Kidney capillary endothelial cell (primary cell): ENCODE measurements at regions not wholly inside any gene's neighbourhood (a gene's known extent, or its start where the extent isn't known, plus 50 kb on each side); places are given as distances from the start of the nearest gene placed in this dataset.
A peak's percentile ranks its signal among the peaks of the same experiment; 100 is the strongest.

Experiments
- DNase-seq: peaks from one replicate; pipeline ENCODE4 v3.0.0-alpha.2; 2018; ENCODE audit warnings: low spot score

DNA sequence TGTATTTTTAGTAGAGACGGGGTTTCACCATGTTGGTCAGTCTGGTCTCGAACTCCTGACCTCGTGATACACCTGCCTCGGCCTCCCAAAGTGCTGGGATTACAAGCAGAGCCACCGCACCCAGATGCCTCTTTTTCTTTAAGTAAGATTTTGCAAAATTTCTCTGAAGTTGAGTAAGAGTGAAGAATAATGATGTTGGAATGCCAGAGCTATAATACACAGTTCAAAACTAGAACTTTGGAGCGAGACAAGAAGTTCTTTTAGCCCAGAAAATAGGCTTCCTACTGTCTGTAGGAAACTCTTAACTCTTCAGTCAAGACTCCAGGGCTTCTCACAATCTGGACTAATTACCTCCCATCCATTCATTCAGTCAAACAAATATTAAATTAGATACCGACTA lies 51.4 kb downstream of the MARCHF4 start:
- no peak for DNase-seq

- DNase-seq = peak; percentile 59
These were observed 52.5 kb downstream of the MARCHF4 start for GRCh38 chr2:216319771-216320170.

DNA sequence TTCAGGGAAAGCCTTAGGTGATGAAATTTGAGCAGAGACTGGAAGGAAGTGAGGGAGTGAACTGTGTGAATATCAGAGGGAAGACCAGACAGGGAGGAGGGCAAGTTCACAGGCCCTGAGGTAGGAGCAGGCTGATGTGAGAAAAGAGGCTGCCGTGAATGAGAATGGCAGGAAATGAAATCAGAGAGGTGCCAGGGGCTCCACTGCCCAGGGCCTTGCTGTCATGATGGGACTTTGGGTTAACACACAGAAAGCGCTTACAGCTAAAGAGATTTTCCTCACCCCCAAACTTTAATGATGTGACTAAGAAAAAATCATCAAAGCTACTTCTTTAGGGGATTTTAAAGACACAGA lies 53.8 kb downstream of the MARCHF4 start:
- no peak for DNase-seq

- no peak for DNase-seq
These were observed 54.3 kb downstream of the MARCHF4 start for GRCh38 chr2:216317831-216318520.

- DNase-seq = no peak
These were observed 55.5 kb downstream of the MARCHF4 start for GRCh38 chr2:216316743-216317142.

- peak; percentile 96 for DNase-seq
These were observed 56.3 kb downstream of the MARCHF4 start for GRCh38 chr2:216315802-216316603.

- no peak for DNase-seq
These were observed 59.8 kb downstream of the MARCHF4 start for GRCh38 chr2:216312441-216312840.

GRCh38 chr2:216308576-216308975 lies 63.7 kb downstream of the MARCHF4 start:
- peak; percentile 61 for DNase-seq

- peak; percentile 8 for DNase-seq
These were observed 64.8 kb downstream of the MARCHF4 start for GRCh38 chr2:216307496-216307895.

DNA sequence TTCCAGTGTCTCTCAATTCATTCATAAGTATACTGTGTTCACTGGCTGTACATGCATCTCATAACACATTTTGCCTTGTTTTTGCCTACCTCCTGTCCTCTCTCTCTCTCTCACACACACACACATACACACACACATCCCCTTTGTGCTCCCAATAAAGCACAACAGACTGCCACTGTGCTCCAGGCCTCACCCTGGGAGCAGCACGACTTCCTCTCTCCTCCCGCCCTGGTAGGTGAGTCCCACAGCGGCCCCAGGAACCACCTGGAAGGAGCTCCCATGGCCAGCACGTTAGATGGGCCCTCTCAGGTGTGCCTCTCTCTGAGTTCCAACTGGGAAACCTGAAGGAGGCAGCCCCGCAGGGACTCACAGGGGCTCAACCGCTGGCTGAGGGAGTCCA lies 65.4 kb downstream of the MARCHF4 start:
- DNase-seq = no peak

GRCh38 chr2:216305574-216305973 lies 66.7 kb downstream of the MARCHF4 start:
- no peak for DNase-seq

DNA sequence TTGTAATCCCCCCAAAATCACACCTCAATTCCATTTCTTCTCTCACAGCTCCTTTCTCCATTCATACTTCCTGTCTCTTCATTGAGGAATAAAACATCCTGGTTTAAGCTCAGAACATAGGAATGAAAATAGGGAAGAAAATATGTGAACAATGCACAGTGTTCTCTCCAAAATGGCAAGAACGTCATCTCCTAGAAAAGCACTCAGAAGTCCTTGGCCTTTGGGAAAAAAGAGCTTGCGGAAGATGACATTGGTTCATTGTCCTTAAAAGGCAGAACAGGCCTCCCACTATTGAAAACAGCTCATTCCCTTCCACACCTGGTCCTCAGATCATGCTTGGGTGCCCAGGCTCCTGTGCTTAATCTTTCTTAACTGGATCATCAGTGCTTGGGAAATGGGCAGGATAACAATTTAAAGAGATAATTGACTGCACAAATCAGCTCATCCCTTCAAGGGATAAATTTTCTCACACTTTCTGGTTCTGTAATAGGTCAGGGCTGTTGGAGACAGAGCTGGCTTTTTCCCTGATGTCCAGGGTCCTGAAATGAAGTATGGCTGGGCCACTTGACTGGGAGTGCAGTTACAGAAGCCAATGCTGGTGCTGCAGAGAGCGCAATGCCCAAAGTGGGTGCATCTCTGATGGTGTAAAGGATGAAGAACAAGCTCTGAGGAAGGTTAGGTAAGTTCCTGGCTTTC lies 69.2 kb downstream of the MARCHF4 start:
- DNase-seq = no peak

DNA sequence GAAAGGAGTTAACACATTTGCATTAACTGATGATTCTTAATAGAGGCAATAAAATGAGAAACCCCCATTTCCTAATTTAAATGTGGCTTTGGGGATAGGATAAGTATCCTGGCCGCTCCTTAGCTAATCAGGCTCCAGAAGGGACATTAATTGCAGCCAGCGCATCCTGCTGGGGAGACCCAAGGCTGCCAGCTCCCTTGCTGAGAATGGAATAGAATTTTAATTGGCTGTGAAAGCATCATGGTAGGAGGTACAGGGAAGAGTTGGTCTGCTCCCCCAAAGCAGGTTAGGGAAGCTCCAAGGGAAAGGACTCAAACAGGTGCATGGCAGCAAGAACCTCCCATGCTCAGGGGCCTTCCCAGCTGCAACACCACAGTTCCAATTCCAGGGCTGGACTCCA lies 71.4 kb downstream of the MARCHF4 start:
- no peak for DNase-seq

- no peak for DNase-seq
These were observed 72.7 kb downstream of the MARCHF4 start for GRCh38 chr2:216299588-216299987.

GRCh38 chr2:216298719-216299495 lies 73.4 kb downstream of the MARCHF4 start:
- peak; percentile 97 for DNase-seq

GRCh38 chr2:216296856-216297255 lies 75.4 kb downstream of the MARCHF4 start:
- no peak for DNase-seq

DNA sequence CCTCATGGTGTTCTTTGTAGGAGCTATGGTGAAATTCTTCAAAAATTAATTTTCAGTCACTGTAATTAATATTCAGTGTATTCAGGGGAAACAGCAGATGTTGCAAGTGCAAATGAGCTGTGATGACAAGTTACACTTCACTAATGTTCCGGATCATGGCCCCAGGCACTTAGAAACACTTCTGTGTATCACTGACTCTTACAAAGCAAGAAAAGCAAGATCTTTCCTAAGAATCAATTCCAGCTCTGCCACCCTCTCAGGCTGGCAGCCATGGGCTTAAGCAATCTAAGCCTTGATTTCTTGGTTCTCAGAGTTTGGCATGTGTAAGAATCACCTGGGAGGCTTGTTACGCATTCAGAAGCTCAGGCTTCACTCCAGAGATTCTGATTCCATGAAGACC lies 78.0 kb downstream of the MARCHF4 start:
- DNase-seq = no peak

- no peak for DNase-seq
These were observed 78.4 kb downstream of the MARCHF4 start for GRCh38 chr2:216293883-216294282.

DNA sequence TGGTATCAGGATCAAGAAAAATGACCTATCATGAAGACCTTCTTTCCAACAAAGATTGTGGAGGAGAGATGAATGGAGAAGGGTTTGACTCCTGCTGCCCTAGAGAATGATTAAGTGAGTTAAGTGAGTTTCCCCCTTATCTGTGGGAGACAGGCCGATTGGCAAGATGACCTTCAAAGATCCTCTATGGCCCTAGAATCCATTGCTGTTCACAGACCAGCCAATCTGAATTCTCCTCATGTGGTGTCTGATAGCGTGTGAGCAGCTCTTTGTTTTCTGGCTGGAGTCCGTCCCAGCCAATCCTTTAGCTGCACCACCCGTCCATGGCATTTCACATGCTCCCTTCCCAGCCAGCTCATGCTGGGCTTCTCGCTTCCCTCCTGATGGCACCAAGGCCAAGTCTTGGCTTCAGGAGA lies 79.4 kb downstream of the MARCHF4 start:
- no peak for DNase-seq

- no peak for DNase-seq
These were observed 79.8 kb downstream of the MARCHF4 start for GRCh38 chr2:216292475-216292874.

DNA sequence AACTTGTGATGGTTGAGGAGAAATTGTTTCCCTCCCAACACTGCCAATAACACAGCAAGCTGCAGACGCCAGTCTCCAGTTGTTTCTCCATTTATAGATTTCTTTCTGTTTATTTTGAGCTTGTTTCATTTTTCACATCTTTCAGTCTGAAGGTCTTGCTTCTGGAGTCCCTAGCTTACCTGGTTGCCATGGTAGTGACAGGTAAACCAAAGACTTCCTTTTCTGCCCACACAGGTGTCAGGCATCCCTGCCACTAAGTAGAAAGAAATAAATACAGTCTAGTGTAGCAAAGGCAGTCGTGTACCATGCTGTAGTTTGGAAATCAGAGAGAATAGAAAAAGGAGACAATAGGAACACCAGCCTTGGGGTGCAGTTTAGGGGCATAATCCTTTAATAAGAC lies 82.8 kb downstream of the MARCHF4 start:
- DNase-seq = no peak

- peak; percentile 46 for DNase-seq
These were observed 85.0 kb downstream of the MARCHF4 start for GRCh38 chr2:216287251-216287650.
